ENCODE measurements at regions not wholly inside any gene's neighbourhood (a gene's known extent, or its start where the extent isn't known, plus 50 kb on each side); places are given as distances from the start of the nearest gene placed in this dataset.
"Not testable (repeated sequence)": the region's sequence is repeated elsewhere in the genome, so short reads cannot be mapped to it uniquely, and the experiment has no call there.

DNA sequence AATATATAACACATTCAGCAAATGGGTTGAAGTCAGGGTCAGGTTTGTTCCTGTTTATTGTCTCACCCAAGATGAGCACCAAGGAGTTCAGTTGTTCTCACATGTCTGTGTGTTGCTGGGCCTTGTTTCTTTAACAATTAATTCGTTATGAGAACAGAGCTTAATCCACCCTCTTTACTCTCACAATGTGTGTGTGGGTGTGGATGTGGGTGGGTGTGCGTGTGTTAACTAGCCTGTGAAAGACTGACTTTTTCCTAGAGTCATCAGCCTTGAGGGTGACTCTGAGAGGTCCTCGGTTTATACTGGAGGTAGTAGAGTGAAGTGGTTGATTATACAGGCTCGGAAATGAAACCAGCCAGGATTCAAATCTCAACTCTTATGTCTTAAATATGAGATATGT, 672.1 kb downstream of the MAFB start:
- Histone ChIP-seq H3K27me3 (ENCODE audit: low read length) (no peaks in the 10 kb centered on the region), H3K36me3 (ENCODE audit: low read length) (no peaks in the 10 kb centered on the region), H3K79me2 (ENCODE audit: insufficient read depth, low read length) (no peaks in the 10 kb centered on the region), H3K4me3 (ENCODE audit: insufficient read depth, low read length, poor library complexity, severe bottlenecking) (no peak overlapping the region), H4K20me1 (ENCODE audit: low read depth, low read length) (no peaks in the 10 kb centered on the region), H3F3A (ENCODE audit: insufficient read depth) (no peaks in the 10 kb centered on the region), H3K27ac (ENCODE audit: low read depth, low read length) (no peak overlapping the region), H2AFZ (ENCODE audit: low read depth, low read length, severe bottlenecking) (no peak overlapping the region), H3K9me2 (replicated peaks; ENCODE audit: insufficient read depth, low read length) (no peaks in the 10 kb centered on the region), H3K4me2 (ENCODE audit: low read depth, low read length, poor library complexity, severe bottlenecking) (no peak overlapping the region), H3K9ac (ENCODE audit: low read length) (no peak overlapping the region), H3K9me3 (ENCODE audit: insufficient read depth, low read length) (no peaks in the 10 kb centered on the region)
- no peak for TF ChIP-seq EZH2phosphoT487 (conservative IDR thresholded peaks at IDR 0.05; ENCODE audit: low read length)
- TF ChIP-seq, protein P1, sequence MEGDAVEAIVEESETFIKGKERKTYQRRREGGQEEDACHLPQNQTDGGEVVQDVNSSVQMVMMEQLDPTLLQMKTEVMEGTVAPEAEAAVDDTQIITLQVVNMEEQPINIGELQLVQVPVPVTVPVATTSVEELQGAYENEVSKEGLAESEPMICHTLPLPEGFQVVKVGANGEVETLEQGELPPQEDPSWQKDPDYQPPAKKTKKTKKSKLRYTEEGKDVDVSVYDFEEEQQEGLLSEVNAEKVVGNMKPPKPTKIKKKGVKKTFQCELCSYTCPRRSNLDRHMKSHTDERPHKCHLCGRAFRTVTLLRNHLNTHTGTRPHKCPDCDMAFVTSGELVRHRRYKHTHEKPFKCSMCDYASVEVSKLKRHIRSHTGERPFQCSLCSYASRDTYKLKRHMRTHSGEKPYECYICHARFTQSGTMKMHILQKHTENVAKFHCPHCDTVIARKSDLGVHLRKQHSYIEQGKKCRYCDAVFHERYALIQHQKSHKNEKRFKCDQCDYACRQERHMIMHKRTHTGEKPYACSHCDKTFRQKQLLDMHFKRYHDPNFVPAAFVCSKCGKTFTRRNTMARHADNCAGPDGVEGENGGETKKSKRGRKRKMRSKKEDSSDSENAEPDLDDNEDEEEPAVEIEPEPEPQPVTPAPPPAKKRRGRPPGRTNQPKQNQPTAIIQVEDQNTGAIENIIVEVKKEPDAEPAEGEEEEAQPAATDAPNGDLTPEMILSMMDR (IDR thresholded peaks at IDR 0.05; ENCODE audit: insufficient read depth, low read length, poor library complexity, severe bottlenecking): no peak

DNA sequence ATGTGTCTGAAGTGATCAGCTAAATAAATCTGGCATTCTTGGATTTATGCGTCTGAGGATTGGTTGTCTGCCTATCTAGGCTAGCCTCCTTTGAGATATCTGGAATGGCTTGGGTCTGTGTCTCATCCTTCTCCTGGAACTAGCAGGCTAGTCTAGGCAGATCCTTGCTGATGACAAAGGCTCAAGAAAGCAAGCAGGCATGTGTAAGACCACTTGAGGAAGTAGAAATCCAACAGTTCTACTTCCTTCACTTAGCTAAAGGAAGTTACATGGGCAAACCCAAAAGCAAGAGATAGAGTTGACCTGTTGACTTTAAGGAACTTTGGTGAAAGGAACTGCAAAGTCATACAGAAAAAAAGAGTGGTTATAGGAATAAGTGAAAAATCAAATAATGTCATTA, 672.6 kb downstream of the MAFB start:
- no peaks in the 10 kb centered on the region for H4K20me1 ChIP-seq (ENCODE audit: low read depth, low read length)
- H3K9me3 ChIP-seq (ENCODE audit: insufficient read depth, low read length): no peaks in the 10 kb centered on the region
- no peak overlapping the region for H3K27ac ChIP-seq (ENCODE audit: low read depth, low read length)
- no peak overlapping the region for H3K4me2 ChIP-seq (ENCODE audit: low read depth, low read length, poor library complexity, severe bottlenecking)
- no peak overlapping the region for H3K9ac ChIP-seq (ENCODE audit: low read length)
- no peaks in the 10 kb centered on the region for H3K79me2 ChIP-seq (ENCODE audit: insufficient read depth, low read length)
- H3F3A ChIP-seq (ENCODE audit: insufficient read depth): no peaks in the 10 kb centered on the region
- no peaks in the 10 kb centered on the region for H3K9me2 ChIP-seq (replicated peaks; ENCODE audit: insufficient read depth, low read length)
- H3K27me3 ChIP-seq (ENCODE audit: low read length): no peaks in the 10 kb centered on the region
- no peak for TF ChIP-seq EZH2phosphoT487 (conservative IDR thresholded peaks at IDR 0.05; ENCODE audit: low read length)
- TF ChIP-seq, protein P1 (IDR thresholded peaks at IDR 0.05; ENCODE audit: insufficient read depth, low read length, poor library complexity, severe bottlenecking): no peak
- no peaks in the 10 kb centered on the region for H3K36me3 ChIP-seq (ENCODE audit: low read length)
- H2AFZ ChIP-seq (ENCODE audit: low read depth, low read length, severe bottlenecking): no peak overlapping the region
- H3K4me3 ChIP-seq (ENCODE audit: insufficient read depth, low read length, poor library complexity, severe bottlenecking): no peak overlapping the region

DNA sequence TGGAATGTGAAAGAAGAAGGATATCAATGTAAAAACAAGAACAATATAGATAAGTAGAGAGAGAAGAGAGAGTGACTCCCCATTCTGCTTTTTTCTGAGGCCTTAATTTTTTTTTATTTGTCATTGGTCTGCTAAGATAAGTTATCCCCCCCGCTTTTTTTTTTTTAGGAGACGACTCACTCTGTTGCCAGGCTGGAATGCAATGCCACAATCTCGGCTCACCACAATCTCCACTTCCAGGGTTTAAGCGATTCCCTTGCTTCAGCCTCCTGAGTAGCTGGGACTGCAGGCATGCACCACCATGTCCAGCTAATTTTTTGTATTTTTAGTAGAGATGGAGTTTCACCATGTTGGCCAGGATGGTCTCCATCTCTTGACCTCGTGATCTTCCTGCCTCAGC, 677.0 kb downstream of the MAFB start:
- H3K79me2 ChIP-seq (ENCODE audit: insufficient read depth, low read length); H3K9ac ChIP-seq (ENCODE audit: low read length); H3K4me3 ChIP-seq (ENCODE audit: insufficient read depth, low read length, poor library complexity, severe bottlenecking); H3K4me2 ChIP-seq (ENCODE audit: low read depth, low read length, poor library complexity, severe bottlenecking); H3K9me2 ChIP-seq (replicated peaks; ENCODE audit: insufficient read depth, low read length); H3K36me3 ChIP-seq (ENCODE audit: low read length); H4K20me1 ChIP-seq (ENCODE audit: low read depth, low read length); H3K27me3 ChIP-seq (ENCODE audit: low read length); H3K9me3 ChIP-seq (ENCODE audit: insufficient read depth, low read length); H2AFZ ChIP-seq (ENCODE audit: low read depth, low read length, severe bottlenecking); H3K27ac ChIP-seq (ENCODE audit: low read depth, low read length); H3F3A ChIP-seq (ENCODE audit: insufficient read depth): not testable (repeated sequence)

DNA sequence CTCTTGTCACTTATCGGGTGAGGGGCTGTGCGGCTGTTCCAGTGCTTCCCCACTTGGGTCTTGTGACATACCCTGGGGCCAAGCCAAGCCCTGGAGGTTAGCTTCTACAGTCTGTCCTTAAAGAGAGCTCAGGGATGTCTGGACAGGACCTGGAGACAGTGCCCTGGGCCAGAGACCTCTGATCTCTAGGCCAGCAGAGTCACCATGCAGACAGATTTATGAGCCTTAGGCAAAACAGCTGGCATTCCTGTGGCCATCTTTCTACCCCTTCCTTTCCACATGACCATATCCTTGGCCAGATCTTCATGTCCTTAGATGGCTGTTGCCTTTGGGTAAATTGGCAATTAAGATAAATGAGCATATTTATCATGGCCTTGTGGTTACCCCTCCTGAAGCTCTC, 678.6 kb downstream of the MAFB start:
- Histone ChIP-seq H3K79me2 (ENCODE audit: insufficient read depth, low read length) (no peaks in the 10 kb centered on the region), H3K9ac (ENCODE audit: low read length) (no peak overlapping the region), H4K20me1 (ENCODE audit: low read depth, low read length) (no peaks in the 10 kb centered on the region), H3K9me3 (ENCODE audit: insufficient read depth, low read length) (no peaks in the 10 kb centered on the region), H3K4me2 (ENCODE audit: low read depth, low read length, poor library complexity, severe bottlenecking) (no peak overlapping the region), H3K36me3 (ENCODE audit: low read length) (no peaks in the 10 kb centered on the region), H3K9me2 (replicated peaks; ENCODE audit: insufficient read depth, low read length) (no peaks in the 10 kb centered on the region), H3F3A (ENCODE audit: insufficient read depth) (no peaks in the 10 kb centered on the region), H3K27me3 (ENCODE audit: low read length) (no peaks in the 10 kb centered on the region), H2AFZ (ENCODE audit: low read depth, low read length, severe bottlenecking) (no peak overlapping the region), H3K4me3 (ENCODE audit: insufficient read depth, low read length, poor library complexity, severe bottlenecking) (no peak overlapping the region), H3K27ac (ENCODE audit: low read depth, low read length) (no peak overlapping the region)
- TF ChIP-seq, protein P1 (IDR thresholded peaks at IDR 0.05; ENCODE audit: insufficient read depth, low read length, poor library complexity, severe bottlenecking): no peak
- TF ChIP-seq EZH2phosphoT487 (conservative IDR thresholded peaks at IDR 0.05; ENCODE audit: low read length): no peak

Data from SU-DHL-6 (cell line).